ENCODE measurements at regions not wholly inside any gene's neighbourhood (a gene's known extent, or its start where the extent isn't known, plus 50 kb on each side); places are given as distances from the start of the nearest gene placed in this dataset.

DNA sequence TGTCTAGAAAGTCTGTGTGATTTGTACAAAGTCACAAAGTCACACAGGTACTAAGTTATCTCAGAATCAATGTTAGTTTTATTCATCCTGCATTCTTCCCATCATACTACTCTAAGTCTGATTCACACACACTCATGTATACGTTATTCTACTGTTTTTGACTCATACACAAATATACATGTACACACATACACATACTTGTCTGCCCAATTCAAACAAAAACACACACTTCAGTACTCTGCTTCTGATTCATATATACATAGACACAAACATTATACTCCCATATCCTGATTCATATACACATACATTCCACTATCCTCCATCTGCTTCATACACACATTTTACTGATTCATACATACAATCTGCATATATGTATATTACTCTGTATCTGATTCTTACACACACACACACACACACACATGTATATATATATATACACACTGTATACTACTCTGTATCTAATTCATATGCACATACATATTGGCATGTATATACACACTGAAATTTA lies 69.3 kb downstream of the KLF12 start:
- Histone ChIP-seq H3K9me3 (replicated peaks in 1 of 3) (no peaks in the 10 kb centered on the region), H3K27ac (no peak overlapping the region), H3K4me1 (replicated peaks in 1 of 2) (peaks cover 0 to 48% of the 10 kb centered on the region in 2 donors), H3K4me3 (no peak overlapping the region), H3K27me3 (no peaks in the 10 kb centered on the region), H3K36me3 (replicated peaks in 1 of 2) (no peaks in the 10 kb centered on the region)
- no peak for DNase-seq
- TF ChIP-seq POLR2A (IDR thresholded peaks at IDR 0.05) = no peak
- TF ChIP-seq, protein P1, sequence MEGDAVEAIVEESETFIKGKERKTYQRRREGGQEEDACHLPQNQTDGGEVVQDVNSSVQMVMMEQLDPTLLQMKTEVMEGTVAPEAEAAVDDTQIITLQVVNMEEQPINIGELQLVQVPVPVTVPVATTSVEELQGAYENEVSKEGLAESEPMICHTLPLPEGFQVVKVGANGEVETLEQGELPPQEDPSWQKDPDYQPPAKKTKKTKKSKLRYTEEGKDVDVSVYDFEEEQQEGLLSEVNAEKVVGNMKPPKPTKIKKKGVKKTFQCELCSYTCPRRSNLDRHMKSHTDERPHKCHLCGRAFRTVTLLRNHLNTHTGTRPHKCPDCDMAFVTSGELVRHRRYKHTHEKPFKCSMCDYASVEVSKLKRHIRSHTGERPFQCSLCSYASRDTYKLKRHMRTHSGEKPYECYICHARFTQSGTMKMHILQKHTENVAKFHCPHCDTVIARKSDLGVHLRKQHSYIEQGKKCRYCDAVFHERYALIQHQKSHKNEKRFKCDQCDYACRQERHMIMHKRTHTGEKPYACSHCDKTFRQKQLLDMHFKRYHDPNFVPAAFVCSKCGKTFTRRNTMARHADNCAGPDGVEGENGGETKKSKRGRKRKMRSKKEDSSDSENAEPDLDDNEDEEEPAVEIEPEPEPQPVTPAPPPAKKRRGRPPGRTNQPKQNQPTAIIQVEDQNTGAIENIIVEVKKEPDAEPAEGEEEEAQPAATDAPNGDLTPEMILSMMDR (IDR thresholded peaks at IDR 0.05) = no peak
- WGBS, 4 donors = 52 to 67% (median 62%) methylated on average over 1 of the region's 1 CpG
- intact Hi-C loops (cut with DNase I) = no loop called here

DNA sequence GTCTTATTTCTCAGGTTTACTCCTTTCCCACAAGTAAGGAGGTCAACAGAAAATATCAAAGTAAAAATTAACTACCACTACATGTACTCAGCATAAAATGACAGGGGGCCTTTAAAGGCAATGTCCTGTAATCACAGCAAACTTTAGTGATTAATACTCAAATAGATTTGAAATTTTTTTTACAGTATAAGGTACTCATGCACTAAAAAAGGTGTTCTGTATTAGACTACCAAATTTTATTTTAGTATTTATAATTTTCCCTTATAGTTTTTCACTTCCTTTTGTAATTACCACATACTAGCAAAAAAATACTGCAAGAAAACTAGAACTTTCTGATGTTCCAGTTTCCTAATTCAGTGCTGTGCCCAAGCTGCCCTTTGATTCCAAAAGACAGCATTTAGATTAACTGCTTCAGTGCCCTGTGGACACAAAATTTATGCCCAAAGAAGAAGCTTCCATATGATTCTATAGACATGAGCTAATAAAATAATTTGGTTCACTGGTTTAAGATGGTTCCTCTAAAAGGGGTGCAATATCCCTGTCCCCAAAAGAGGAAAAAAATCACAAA lies 70.6 kb downstream of the KLF12 start:
- intact Hi-C loops (cut with DNase I) = no loop called here
- Histone ChIP-seq H3K9me3 (replicated peaks in 1 of 3) (no peaks in the 10 kb centered on the region), H3K4me1 (replicated peaks in 1 of 2) (peaks cover 0 to 48% of the 10 kb centered on the region in 2 donors), H3K27me3 (no peaks in the 10 kb centered on the region), H3K36me3 (replicated peaks in 1 of 2) (no peaks in the 10 kb centered on the region), H3K27ac (peak overlapping the region in 4 of 5 donors; percentile 17 to 75 (median 48)), H3K4me3 (no peak overlapping the region)
- no peak for TF ChIP-seq POLR2A (IDR thresholded peaks at IDR 0.05)
- TF ChIP-seq, protein P1 (IDR thresholded peaks at IDR 0.05) = no peak
- no peak for DNase-seq

GRCh38 chr13:74062933-74063332 lies 71.3 kb downstream of the KLF12 start:
- H3K9me3 ChIP-seq (replicated peaks in 1 of 3) = no peaks in the 10 kb centered on the region
- peak overlapping the region in 1 of 4 donors; percentile 34 for H3K4me3 ChIP-seq
- peak overlapping the region in 4 of 5 donors; percentile 17 to 75 (median 48) for H3K27ac ChIP-seq
- DNase-seq = peak; percentile 21 to 65 (median 26)
- 8 to 15% (median 15%) methylated on average over 5 to 6 of the region's 6 CpGs for WGBS, 4 donors
- intact Hi-C loops (cut with DNase I) = no loop called here
- TF ChIP-seq POLR2A (IDR thresholded peaks at IDR 0.05) = no peak
- TF ChIP-seq, protein P1 (IDR thresholded peaks at IDR 0.05) = no peak
- peaks cover 0 to 48% of the 10 kb centered on the region in 2 donors for H3K4me1 ChIP-seq (replicated peaks in 1 of 2)
- no peaks in the 10 kb centered on the region for H3K36me3 ChIP-seq (replicated peaks in 1 of 2)
- no peaks in the 10 kb centered on the region for H3K27me3 ChIP-seq

DNA sequence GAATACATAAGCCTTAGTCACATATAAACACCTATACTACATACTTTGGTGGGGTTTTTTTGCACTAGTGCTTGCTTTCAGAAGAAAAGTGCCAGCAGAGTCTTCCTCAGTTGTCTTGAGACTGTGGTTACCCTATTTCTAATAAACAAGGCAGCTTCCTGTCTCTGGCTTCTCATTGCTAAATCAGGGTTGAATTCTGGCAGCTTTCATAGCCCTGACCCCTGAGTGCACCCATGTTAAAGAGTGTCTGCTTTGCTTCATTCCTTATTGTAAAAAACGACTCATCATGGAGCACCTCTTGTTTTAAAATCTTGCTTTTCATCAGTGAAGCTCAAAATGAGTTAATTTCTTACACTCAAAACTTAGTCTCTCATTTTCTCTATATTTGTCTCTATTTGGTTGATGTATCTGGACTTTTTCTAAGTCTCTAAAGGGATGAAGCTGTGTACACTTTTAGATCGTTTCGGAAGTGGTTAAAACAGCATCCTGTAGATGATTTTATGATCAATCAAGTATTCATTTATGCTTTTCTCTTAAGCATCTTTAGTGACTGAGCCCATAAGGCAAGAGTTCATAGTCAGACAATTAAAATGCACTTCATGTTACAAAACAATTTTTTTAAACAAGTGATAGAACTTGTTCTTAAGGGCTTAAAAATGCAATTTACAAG lies 72.1 kb downstream of the KLF12 start:
- TF ChIP-seq POLR2A (IDR thresholded peaks at IDR 0.05) = no peak
- TF ChIP-seq, protein P1 (IDR thresholded peaks at IDR 0.05) = no peak
- peak in 4 of 7 donors; percentile 21 to 60 (median 28) for DNase-seq
- H3K36me3 ChIP-seq (replicated peaks in 1 of 2) = no peaks in the 10 kb centered on the region
- H3K27me3 ChIP-seq = no peaks in the 10 kb centered on the region
- H3K4me1 ChIP-seq (replicated peaks in 1 of 2) = peaks cover 0 to 40% of the 10 kb centered on the region in 2 donors
- intact Hi-C loops (cut with DNase I) = no loop called here
- no peaks in the 10 kb centered on the region for H3K9me3 ChIP-seq (replicated peaks in 1 of 3)
- H3K27ac ChIP-seq = peak overlapping the region in 2 of 5 donors; percentile 71 to 75
- WGBS, 4 donors = 34 to 41% (median 37%) methylated on average over 3 of the region's 3 CpGs
- no peak overlapping the region for H3K4me3 ChIP-seq
